Osteocyte (in vitro differentiated cells): ENCODE measurements at regions not wholly inside any gene's neighbourhood (a gene's known extent, or its start where the extent isn't known, plus 50 kb on each side); places are given as distances from the start of the nearest gene placed in this dataset.

Source experiments
- DNase-seq: peaks from one replicate; pipeline ENCODE4 v3.0.0; 2021; ENCODE audit warnings: mixed read lengths; ENCODE audit not compliant: unreplicated experiment; ENCODE audit errors: extremely low spot score
- H3K27ac Mint-ChIP-seq: one replicate; pipeline ENCODE4 v1.8.0; 2021; ENCODE audit warnings: mild to moderate bottlenecking, mixed read lengths; ENCODE audit not compliant: unreplicated experiment
- H3K27me3 Mint-ChIP-seq: one replicate; pipeline ENCODE4 v1.8.0; 2021; ENCODE audit warnings: mixed read lengths; ENCODE audit not compliant: unreplicated experiment
- H3K36me3 Mint-ChIP-seq: one replicate; pipeline ENCODE4 v1.8.0; 2021; ENCODE audit warnings: mixed read lengths; ENCODE audit not compliant: unreplicated experiment
- H3K4me1 Mint-ChIP-seq: one replicate; pipeline ENCODE4 v1.8.0; 2021; ENCODE audit warnings: mixed read lengths; ENCODE audit not compliant: unreplicated experiment
- H3K4me3 Mint-ChIP-seq: one replicate; pipeline ENCODE4 v1.8.0; 2021; ENCODE audit warnings: mild to moderate bottlenecking, moderate library complexity, mixed read lengths; ENCODE audit not compliant: unreplicated experiment
- H3K9me3 Mint-ChIP-seq: one replicate; pipeline ENCODE4 v1.8.0; 2021; ENCODE audit warnings: mixed read lengths; ENCODE audit not compliant: unreplicated experiment
- CTCF ChIP-seq: fragments of 200-600 bp; sonication (generic); IDR thresholded peaks from 2 replicates; pipeline ENCODE4 v1.5.0; 2021; ENCODE audit warnings: antibody characterized with exemption, mild to moderate bottlenecking, moderate library complexity

- no peak overlapping the region for H3K27ac Mint-ChIP-seq
- H3K4me1 Mint-ChIP-seq = peaks cover 17% of the 10 kb centered on the region
- no peaks in the 10 kb centered on the region for H3K36me3 Mint-ChIP-seq
- DNase-seq = no peak
- H3K4me3 Mint-ChIP-seq = no peak overlapping the region
- no peak for TF ChIP-seq CTCF
- H3K9me3 Mint-ChIP-seq = no peaks in the 10 kb centered on the region
- no peaks in the 10 kb centered on the region for H3K27me3 Mint-ChIP-seq
Observed at GRCh38 chr5:124337996-124338395, 408.4 kb downstream of the ZNF608 start.

GRCh38 chr5:124333298-124333979 is 413.0 kb downstream of the ZNF608 start:
- Mint-ChIP-seq H3K27ac (no peak overlapping the region), H3K4me3 (no peak overlapping the region), H3K27me3 (peaks cover 11% of the 10 kb centered on the region), H3K4me1 (no peaks in the 10 kb centered on the region), H3K9me3 (peaks cover 16% of the 10 kb centered on the region), H3K36me3 (peaks cover 2% of the 10 kb centered on the region)
- no peak for DNase-seq
- TF ChIP-seq CTCF = no peak

GRCh38 chr5:124332273-124332672 is 414.2 kb downstream of the ZNF608 start:
- H3K4me3 Mint-ChIP-seq = no peak overlapping the region
- peaks cover 2% of the 10 kb centered on the region for H3K36me3 Mint-ChIP-seq
- no peak for DNase-seq
- no peaks in the 10 kb centered on the region for H3K4me1 Mint-ChIP-seq
- H3K27ac Mint-ChIP-seq = no peak overlapping the region
- no peak for TF ChIP-seq CTCF
- H3K27me3 Mint-ChIP-seq = peaks cover 14% of the 10 kb centered on the region
- H3K9me3 Mint-ChIP-seq = peaks cover 16% of the 10 kb centered on the region

- DNase-seq = no peak
- Mint-ChIP-seq H3K4me3 (no peak overlapping the region), H3K27ac (no peak overlapping the region), H3K9me3 (peaks cover 16% of the 10 kb centered on the region), H3K27me3 (peaks cover 14% of the 10 kb centered on the region), H3K36me3 (peaks cover 2% of the 10 kb centered on the region), H3K4me1 (no peaks in the 10 kb centered on the region)
- no peak for TF ChIP-seq CTCF
Observed at GRCh38 chr5:124330595-124331220, 415.7 kb downstream of the ZNF608 start.

- no peak for DNase-seq
- peaks cover 2% of the 10 kb centered on the region for H3K36me3 Mint-ChIP-seq
- H3K4me1 Mint-ChIP-seq = no peaks in the 10 kb centered on the region
- no peak overlapping the region for H3K27ac Mint-ChIP-seq
- H3K4me3 Mint-ChIP-seq = no peak overlapping the region
- H3K27me3 Mint-ChIP-seq = peaks cover 14% of the 10 kb centered on the region
- TF ChIP-seq CTCF = no peak
- peaks cover 16% of the 10 kb centered on the region for H3K9me3 Mint-ChIP-seq
Observed at GRCh38 chr5:124328201-124328600, 418.2 kb downstream of the ZNF608 start.
